Astrocyte of the spinal cord (primary cell): ENCODE measurements at regions not wholly inside any gene's neighbourhood (a gene's known extent, or its start where the extent isn't known, plus 50 kb on each side); places are given as distances from the start of the nearest gene placed in this dataset.

Experiments
- DNase-seq: peaks from one replicate; pipeline ENCODE4 v3.0.0; 2011; ENCODE audit warnings: low read depth, low spot score
- H3K4me3 ChIP-seq: 2 replicates; pipeline ENCODE4 v1.5.1; 2011; ENCODE audit warnings: low read depth, mild to moderate bottlenecking, low read length, moderate library complexity
- in situ Hi-C: cut with HindIII; loops from 2 replicates; pipeline ENCODE4 v1.10.0; 2017; ENCODE audit warnings: low sequenced_read_pairs
- TF ChIP-seq, protein P1 (sequence below): IDR thresholded peaks from 2 replicates; pipeline ENCODE4 v1.5.1; 2012; ENCODE audit warnings: low read depth, mild to moderate bottlenecking, low read length, inconsistent platforms

- no peak for DNase-seq
- H3K4me3 ChIP-seq = no peak overlapping the region
- in situ Hi-C loops = no loop called here
- TF ChIP-seq, protein P1, sequence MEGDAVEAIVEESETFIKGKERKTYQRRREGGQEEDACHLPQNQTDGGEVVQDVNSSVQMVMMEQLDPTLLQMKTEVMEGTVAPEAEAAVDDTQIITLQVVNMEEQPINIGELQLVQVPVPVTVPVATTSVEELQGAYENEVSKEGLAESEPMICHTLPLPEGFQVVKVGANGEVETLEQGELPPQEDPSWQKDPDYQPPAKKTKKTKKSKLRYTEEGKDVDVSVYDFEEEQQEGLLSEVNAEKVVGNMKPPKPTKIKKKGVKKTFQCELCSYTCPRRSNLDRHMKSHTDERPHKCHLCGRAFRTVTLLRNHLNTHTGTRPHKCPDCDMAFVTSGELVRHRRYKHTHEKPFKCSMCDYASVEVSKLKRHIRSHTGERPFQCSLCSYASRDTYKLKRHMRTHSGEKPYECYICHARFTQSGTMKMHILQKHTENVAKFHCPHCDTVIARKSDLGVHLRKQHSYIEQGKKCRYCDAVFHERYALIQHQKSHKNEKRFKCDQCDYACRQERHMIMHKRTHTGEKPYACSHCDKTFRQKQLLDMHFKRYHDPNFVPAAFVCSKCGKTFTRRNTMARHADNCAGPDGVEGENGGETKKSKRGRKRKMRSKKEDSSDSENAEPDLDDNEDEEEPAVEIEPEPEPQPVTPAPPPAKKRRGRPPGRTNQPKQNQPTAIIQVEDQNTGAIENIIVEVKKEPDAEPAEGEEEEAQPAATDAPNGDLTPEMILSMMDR = no peak
These were observed 413.4 kb downstream of the MAN2A1 start for GRCh38 chr5:110103081-110103480.

DNA sequence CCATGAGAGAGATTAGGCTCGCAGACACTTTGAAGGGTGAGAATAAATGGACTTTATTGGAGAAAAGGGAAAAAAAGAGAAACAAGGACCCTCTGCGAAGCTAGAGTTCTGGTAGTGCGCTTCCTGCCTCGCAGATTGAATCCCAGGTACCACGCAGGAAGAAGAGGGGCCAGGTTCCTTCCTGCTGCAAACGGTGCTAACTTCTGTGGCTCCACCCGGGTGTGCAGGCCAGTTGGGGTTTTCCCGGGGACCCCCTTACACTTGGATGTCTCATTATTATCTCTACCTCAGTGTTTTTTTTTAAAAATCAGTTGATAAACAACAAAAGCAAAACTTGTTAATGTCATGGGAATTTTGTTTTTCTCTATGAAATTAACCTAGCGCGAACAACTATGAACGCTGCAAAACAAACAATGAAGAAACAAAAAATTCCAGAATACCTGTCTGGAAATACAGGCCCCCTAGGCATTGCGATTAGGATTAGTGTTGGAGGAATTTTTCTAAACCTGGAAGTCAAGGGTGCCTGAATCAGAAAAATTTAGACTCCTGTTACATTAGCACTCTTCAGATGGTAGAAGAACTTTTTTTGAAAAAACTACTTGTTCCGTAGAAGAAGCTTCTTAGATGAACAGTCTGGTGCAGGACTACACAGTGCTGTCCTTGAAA lies 414.5 kb downstream of the MAN2A1 start:
- in situ Hi-C loops = no loop called here
- DNase-seq = no peak
- TF ChIP-seq, protein P1 = no peak
- H3K4me3 ChIP-seq = no peak overlapping the region

DNA sequence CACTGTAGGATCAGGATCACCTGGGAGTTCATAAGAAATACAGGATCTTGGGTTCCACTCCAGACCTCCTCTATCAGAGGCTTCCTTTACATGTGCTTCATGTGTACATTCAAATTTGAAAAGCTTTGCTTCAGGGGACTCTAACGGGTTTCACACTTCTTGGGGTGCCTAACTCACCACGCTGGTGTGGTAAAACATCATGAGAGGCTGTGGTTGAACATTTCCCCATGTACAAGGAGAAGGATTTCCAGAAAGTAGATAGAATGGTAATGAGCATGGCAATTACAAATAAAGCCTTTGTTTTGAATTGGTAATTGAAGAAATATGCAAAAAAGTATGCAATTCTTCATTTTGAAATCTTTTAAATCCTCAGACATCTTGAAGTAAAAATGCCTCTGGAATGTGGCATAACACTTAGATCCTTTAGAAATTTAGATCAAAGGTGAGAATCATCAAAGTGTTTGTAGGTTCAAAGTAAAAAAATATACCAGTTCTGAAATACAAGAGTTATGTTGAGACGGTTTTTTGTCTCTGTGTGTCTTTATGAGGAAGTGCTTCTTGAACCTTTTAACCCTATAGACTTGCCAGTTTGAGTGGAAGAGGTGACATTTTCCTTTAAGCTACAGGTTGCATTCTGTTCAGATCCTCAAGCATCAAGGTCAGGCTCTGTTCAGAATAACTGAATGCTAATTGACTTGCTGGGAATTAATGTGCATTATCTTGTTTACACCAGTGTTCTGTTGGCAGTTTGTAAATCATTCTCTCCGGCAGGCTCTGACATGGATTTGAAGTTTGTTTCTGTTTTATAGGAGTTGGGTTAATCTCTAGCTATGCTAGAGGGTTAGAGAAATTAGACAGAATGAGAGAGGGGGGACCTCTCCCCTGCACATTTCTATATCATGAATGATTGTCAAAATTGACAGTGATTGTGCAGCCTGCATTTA lies 415.3 kb downstream of the MAN2A1 start:
- in situ Hi-C loops = no loop called here
- no peak for DNase-seq
- TF ChIP-seq, protein P1 = no peak
- no peak overlapping the region for H3K4me3 ChIP-seq

- H3K4me3 ChIP-seq = no peak overlapping the region
- in situ Hi-C loops = no loop called here
- TF ChIP-seq, protein P1 = no peak
- DNase-seq = peak; percentile 40
These were observed 416.0 kb downstream of the MAN2A1 start for GRCh38 chr5:110105692-110106091.

GRCh38 chr5:110106750-110107149 lies 417.0 kb downstream of the MAN2A1 start:
- H3K4me3 ChIP-seq = no peak overlapping the region
- DNase-seq = no peak
- TF ChIP-seq, protein P1 = no peak
- in situ Hi-C loops = no loop called here

DNA sequence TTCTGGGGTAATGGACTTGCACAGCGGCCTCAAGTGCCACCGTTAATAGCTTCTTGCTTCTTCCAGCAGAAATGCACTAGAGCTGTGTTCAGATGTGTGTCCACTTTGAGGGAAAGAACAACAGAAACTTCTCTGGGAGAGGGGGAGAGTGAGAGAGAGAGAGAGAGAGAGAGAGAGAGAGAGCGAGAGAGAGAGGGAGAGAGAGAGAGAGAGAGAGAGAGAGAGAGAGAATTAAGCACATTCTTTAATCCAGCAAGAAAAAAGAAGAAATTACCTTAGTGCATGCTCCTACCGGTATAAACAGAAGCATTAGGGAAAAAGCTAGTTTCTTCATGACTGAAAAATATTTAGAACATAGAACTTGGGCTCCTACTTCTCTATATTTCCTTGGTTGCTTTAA lies 418.8 kb downstream of the MAN2A1 start:
- DNase-seq = no peak
- TF ChIP-seq, protein P1 = no peak
- no peak overlapping the region for H3K4me3 ChIP-seq
- in situ Hi-C loops = no loop called here
